GM18505 (cell line): ENCODE measurements at regions not wholly inside any gene's neighbourhood (a gene's known extent, or its start where the extent isn't known, plus 50 kb on each side); places are given as distances from the start of the nearest gene placed in this dataset.

Experiments
- ATAC-seq: cut with Tn5 transposase; IDR thresholded peaks from one replicate; pipeline ENCODE4 v1.9.1; 2021; ENCODE audit not compliant: unreplicated experiment
- POLR2A ChIP-seq: IDR thresholded peaks from 4 replicates; pipeline ENCODE4 v1.6.1; 2011; ENCODE audit warnings: borderline replicate concordance; ENCODE audit not compliant: insufficient read depth, insufficient read length; ENCODE audit errors: extremely low read depth

DNA sequence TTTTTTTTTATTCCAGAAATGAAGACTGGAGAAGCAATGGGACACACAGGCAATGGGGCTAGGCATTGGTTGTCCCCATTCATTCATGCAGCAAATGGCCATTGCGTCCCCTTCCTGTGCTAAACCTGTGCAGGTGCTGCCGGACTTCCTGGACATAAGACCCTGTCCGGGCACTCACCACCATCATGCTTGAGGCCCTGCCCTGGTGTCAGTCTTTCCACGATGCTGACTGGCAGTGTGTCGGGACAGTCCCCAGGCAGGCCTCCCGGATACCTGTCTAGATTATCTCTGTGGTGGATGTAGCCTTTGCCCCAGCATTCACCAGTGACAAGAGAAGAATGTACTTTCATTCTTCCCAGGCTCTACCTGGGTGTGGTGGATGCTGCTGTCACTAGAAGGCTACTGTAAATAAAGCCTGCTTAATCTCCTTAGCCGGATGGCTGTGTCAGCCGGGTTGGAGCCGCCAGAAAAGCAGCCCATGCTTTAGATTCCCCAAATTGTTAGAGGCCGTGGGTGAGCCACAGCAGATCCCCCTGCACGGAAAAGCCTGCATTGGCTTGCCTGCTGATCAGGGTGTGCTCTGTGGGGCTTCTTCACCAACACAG is 94.5 kb upstream of the PARP11 start:
- no peak for TF ChIP-seq POLR2A

DNA sequence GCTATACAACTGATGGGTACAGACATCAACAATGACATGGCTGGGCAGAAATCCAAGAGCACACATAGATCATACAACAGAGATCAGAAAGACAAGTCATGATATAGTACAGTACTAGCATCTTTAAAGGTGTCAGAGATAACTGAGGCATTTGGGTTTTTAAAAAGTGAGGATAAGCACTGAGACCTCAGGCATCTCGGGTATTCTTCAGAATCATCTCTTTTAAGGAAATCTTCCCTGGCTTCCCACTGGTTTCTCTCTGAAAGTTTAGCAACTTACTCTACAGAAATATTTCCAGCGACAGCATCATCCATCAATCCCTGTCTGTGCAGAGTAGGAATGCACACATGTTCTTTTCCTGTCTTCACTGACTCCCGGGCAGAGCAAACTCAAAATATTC is 93.2 kb upstream of the PARP11 start:
- no peak for TF ChIP-seq POLR2A
- no peak for ATAC-seq

More for the DNA sequence above, 94.5 kb upstream of the PARP11 start:
- no peak for ATAC-seq

DNA sequence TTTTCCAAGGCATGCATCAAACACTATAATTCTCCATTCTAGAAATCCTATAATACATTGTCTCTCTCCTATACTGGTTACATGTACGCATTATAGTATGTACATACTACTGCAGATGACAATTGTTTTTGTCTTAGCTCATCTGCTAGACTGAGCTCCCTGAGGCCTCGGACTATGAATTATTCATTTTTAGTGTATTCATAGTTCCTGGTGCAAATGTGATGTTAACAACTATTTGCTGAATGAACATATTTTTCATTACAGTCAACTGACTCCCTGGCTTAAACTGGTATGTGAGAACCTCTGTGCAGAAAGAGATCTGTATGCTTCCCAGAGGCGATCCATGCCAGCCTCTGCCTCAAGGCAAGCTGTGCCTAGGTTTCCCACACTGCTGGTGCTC is 91.8 kb upstream of the PARP11 start:
- ATAC-seq: no peak
- TF ChIP-seq POLR2A: no peak

DNA sequence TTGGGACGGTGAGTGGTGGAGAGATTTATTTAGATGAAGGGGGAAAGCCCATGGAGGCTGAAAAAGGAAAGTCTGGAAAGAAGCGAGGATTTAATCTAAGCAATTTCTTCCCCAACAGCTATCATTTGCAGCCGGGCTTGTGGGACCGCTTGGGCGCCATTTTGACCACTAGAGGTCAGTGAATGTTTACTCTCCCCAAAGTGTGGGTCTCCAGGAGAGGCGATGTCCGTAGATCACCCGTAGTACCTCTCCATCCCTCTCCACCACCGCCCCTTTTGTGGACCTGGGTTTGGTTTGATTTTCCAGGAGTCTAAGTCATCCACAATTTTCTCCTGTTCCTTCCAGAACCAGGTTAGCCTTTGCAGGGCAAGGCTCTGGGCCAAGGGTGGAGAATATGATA is 91.2 kb upstream of the PARP11 start:
- TF ChIP-seq POLR2A: no peak
- ATAC-seq: no peak

DNA sequence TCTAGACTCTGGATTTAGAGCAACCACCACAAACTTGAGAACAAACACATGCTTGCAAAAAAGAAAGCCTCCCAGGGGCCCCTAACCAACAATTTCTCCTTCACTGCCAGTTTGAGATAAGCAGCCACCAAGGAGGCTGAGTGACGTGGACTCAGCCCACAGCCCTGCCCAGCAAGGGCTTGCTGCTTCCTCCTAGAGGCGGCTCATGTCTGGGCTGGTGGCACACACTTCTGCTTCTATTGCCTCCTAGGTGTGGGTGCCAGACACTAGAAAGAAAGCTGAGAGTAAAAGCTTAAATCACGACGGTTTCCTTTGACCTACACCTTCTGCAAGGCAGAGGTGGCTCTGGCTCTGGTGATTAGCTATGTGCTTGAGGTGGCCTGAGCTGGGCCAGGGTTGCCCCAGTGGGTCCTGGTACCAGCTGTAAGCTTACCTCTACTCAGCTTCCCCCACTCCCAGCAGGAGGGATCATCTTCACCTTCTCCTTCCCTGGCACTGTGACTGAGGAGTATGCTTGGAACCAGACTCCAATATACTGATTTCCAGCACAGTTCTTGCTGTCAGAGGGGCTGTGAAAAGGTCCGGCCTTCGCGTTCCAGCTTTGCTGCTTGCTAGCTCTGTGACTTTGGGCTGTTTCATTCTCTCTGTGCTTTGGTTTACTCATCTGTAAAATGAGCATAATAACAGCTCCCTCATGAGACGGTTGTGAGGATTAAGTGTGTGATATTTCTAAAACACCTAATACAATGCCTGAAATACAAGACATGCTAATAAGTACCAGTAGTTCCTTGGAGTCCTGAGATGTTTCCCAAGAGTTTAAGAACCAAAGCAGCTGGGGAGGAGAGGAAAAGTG is 89.7 kb upstream of the PARP11 start:
- no peak for ATAC-seq
- no peak for TF ChIP-seq POLR2A

DNA sequence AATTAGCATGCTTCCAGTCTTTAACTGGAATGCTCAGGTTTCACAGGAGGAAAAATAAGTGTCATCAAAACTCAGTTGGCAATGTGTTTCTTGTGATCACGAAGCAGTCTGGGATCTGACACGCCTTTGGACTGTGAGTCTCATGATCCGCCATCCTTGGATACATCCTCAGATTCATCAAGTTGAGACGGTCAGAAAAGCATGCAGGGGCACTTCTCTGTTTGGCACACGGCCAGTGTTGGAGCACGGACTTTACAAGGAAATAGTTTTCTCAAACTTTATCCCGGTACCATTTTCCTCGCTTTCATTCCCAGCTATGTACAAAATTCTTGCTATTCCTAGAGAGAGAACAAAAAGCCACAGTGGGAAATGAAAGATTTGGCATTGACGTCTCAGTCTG is 88.4 kb upstream of the PARP11 start:
- TF ChIP-seq POLR2A: no peak
- no peak for ATAC-seq

DNA sequence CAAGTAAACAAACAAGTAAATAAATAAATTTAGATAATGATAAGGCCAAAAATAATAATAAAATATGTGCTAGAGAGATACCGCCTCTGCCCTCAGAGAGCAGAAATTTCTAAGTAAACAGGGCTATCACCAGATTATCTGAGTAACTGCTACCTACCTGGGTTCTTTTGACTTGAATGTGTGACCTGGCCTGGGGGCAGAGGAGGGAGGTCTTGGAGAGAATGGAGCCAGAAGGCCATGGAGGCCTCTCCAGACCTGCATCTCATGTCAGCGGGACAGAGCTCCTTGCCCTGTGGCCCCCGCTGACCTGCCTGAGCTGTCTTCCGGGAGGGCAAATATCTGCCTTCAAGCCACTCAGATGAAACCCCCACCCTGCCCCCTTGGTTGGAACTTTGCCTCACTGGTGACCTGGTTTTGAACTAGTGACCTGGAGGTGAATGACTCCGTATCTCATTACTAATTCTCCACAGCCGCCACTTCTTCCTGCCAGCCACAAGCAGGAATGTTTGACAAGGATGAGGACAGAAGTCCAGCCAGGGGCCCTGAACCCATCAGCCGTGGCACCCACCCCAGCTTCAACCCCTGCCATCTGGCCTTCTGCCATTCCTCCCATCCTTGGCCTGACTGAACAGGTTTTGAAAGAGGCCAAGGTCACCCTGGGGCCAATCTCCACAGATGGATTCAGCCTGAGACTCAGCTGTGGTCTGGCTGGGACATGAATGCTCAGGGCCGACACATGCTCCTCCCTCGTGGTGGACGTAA is 86.8 kb upstream of the PARP11 start:
- TF ChIP-seq POLR2A: no peak

DNA sequence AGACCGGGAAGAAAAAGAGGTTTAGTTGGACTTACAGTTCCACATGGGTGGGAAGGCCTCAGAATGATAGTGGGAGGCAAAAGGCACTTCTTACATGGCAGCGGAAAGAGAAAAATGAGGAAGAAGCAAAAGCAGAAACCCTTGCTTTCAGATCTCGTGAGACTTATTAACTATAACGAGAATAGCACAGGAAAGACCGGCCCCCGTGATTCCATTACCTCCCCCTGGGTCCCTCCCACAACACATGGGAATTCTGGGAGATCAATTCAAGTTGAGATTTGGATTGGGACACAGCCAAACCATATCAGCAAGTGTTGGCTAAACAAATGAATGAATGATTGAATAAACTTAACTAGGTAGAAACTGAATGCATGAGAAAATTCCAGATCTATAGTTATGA is 85.3 kb upstream of the PARP11 start:
- no peak for TF ChIP-seq POLR2A
- no peak for ATAC-seq

More for the DNA sequence above, 86.8 kb upstream of the PARP11 start:
- ATAC-seq: no peak

DNA sequence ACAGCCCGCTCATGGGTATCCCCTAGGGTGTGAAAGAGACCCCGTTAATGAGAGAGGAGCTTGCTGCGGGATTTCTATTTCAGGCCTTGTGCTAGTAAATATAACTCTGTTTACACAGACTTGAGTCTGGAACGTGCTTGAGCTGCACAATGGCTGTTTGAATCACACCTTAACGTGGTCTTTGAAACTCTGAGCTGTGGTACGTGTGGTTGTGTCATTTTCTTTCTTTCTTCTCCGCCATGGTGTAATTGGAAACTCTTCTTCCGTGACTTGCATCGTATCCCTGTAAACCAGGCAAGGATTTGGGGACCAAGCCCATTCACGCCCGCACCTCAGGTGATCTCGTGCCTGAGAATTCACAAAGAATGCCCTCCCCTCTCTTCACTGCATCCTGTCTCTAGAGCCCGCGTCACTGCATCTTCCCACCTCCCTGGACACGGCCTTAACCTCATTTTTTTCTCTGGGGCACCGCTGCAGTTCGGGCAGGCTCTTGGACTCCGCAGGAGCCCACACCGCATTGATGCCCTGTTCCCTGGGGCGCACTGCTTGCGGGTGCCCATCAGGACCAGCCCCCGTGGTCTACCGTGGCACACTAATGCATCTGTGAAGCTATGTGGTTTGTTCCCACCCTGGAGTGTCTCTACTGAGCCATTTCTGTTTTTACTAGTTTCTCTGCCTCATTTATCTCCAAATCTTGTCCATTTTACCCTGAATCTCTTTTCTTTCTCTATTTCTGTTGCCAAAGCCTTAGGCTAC is 78.4 kb upstream of the PARP11 start:
- ATAC-seq: no peak
- TF ChIP-seq POLR2A: no peak

DNA sequence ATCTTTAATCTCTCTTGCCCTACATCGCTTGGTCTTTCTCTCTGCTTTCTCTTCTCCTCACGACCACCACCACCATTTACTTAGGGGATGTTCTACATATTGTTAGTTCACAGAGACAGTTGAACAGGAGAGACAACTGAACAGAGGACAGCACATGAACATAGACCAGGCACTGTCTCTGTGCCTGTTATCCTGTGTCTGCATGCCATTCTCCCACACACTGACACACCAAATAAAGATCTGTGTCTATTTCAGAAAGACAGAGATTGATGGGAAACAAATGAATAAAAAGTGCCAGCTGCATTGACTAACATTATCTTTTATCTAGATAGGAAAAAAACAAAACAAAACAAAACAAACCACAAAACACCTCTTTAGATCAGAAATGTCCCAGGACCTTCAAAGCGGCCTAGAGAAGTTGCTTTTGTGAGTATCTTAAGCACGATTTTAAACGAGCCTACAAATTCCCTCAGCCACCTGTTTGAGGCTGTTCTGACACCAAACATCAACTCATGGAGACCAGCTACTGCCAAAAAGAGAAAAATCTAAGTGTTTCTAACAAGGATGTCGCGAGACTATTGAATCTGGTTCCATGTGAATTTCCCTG is 77.6 kb upstream of the PARP11 start:
- no peak for ATAC-seq
- no peak for TF ChIP-seq POLR2A

DNA sequence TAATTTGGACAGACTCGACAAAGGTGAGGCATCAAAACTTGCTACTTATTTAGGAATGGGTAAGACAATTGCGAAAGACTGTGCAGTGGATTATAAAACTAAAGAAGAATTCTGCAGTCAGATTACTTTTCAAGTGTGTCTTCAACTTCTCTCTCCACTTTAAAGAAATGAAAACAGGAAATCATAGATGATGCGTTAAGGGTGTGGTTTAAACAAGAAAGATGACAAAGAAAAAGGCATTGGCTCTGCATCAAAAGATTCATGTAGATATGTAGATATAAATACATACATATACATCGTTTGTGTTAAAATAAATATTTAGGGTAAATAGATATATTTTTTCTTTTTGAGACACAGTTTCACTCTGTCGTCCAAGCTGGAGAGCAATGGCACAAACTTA is 74.6 kb upstream of the PARP11 start:
- no peak for TF ChIP-seq POLR2A
- no peak for ATAC-seq

DNA sequence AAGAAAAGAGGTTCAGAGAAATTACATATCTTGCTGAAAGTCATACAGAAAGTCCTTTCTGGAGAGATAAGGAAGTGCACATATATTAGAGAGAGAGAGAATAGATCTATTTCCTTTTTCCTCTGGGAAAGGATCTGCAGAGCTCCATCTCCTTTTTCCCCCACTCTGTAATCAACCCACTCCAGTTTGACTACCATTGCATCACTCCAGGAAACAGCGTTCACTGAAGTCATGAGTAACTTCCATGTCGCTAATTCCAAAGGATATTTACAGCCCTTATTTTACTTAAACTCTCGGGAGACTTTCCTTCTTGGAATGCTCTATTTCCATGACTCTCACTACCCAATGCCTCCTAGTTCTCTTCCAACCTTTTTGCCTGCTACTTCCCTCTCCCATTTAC is 72.5 kb upstream of the PARP11 start:
- no peak for ATAC-seq
- TF ChIP-seq POLR2A: no peak

DNA sequence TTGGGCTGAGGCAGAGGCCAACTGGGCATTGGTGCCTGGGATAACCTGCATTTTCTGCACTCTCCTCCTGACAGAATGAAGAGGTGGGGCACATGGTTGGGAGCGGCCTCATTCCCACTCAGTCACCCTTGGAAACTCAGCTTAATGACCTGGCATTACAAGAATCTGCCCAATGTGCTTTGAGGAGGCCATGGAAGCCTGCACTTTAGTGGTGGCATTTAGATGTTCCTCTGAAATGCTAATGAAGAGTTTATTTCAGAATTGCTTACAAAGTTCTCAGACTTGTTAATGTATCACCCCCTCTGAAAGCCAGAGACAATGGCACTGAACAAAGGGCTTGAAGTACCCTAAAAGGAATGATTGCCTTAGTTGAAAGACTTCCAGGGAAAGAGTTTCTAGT is 71.4 kb upstream of the PARP11 start:
- no peak for TF ChIP-seq POLR2A
- no peak for ATAC-seq
